KMS-11 (cell line): ENCODE measurements at regions not wholly inside any gene's neighbourhood (a gene's known extent, or its start where the extent isn't known, plus 50 kb on each side); places are given as distances from the start of the nearest gene placed in this dataset.
A peak's percentile ranks its signal among the peaks of the same experiment; 100 is the strongest.

ENCODE experiments used
- H2AFZ ChIP-seq: fragments of 200-600 bp; sonication (generic); 2 replicates; pipeline ENCODE4 v1.6.1; 2016; ENCODE audit warnings: antibody characterized with exemption, mixed run types, low read depth
- H3K27ac ChIP-seq: fragments of 200-600 bp; sonication (generic); 2 replicates; pipeline ENCODE4 v1.6.1; 2016; ENCODE audit warnings: mild to moderate bottlenecking, mixed run types
- H3K27me3 ChIP-seq: fragments of 200-600 bp; sonication (generic); 2 replicates; pipeline ENCODE4 v1.6.1; 2017; ENCODE audit warnings: mild to moderate bottlenecking, low read depth, mixed run types, moderate library complexity; ENCODE audit not compliant: insufficient read depth
- H3K36me3 ChIP-seq: fragments of 200-600 bp; sonication (generic); 2 replicates; pipeline ENCODE4 v1.6.1; 2017; ENCODE audit warnings: mild to moderate bottlenecking, mixed run types; ENCODE audit not compliant: insufficient read depth
- H3K4me1 ChIP-seq: fragments of 200-600 bp; sonication (generic); 2 replicates; pipeline ENCODE4 v1.6.1; 2016; ENCODE audit warnings: mild to moderate bottlenecking, low read depth, mixed run types; ENCODE audit not compliant: poor library complexity, severe bottlenecking
- H3K4me2 ChIP-seq: fragments of 200-600 bp; sonication (generic); 2 replicates; pipeline ENCODE4 v1.7.0; 2016; ENCODE audit warnings: mild to moderate bottlenecking, mixed run types
- H3K4me3 ChIP-seq: fragments of 200-600 bp; sonication (generic); IDR thresholded peaks from 2 replicates; pipeline ENCODE4 v1.6.1; 2017; ENCODE audit warnings: low read depth, low read length, mixed read lengths; ENCODE audit not compliant: insufficient read depth
- H3K79me2 ChIP-seq: fragments of 200-600 bp; sonication (generic); 2 replicates; pipeline ENCODE4 v1.6.1; 2016; ENCODE audit warnings: low read depth, mixed run types; ENCODE audit not compliant: insufficient read depth
- H3K9ac ChIP-seq: fragments of 200-600 bp; sonication (generic); 2 replicates; pipeline ENCODE4 v1.6.1; 2016; ENCODE audit warnings: mild to moderate bottlenecking, mixed run types
- H4K20me1 ChIP-seq: fragments of 200-600 bp; sonication (generic); 2 replicates; pipeline ENCODE4 v1.6.1; 2016; ENCODE audit warnings: mild to moderate bottlenecking, mixed run types; ENCODE audit not compliant: insufficient read depth
- TF ChIP-seq, protein P1 (sequence below): fragments of 200-600 bp; sonication (generic); conservative IDR thresholded peaks from 2 replicates; pipeline ENCODE4 v1.6.1; 2017; ENCODE audit warnings: low read depth, mild to moderate bottlenecking, antibody characterized with exemption, low read length, moderate library complexity, mixed read lengths

DNA sequence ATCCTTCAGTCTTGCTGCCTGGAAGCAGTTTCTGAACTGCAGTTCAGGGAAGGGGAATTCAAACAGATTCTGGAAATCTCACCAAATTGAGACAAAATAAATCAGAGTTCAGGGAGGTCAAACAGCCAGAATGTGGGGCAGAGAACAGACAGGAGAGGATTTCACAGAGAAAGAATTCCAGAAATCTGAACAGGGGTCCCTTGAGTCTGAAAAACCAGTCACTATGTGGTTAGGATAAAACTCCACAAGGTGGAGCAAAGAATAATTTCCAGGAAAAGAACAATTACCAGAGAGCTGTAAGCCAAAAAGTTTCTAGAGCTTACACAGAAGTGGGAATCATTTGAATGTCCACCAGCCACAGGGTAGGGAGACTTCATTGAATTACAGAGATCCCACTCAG, 84.7 kb downstream of the URB2 start:
- TF ChIP-seq, protein P1, sequence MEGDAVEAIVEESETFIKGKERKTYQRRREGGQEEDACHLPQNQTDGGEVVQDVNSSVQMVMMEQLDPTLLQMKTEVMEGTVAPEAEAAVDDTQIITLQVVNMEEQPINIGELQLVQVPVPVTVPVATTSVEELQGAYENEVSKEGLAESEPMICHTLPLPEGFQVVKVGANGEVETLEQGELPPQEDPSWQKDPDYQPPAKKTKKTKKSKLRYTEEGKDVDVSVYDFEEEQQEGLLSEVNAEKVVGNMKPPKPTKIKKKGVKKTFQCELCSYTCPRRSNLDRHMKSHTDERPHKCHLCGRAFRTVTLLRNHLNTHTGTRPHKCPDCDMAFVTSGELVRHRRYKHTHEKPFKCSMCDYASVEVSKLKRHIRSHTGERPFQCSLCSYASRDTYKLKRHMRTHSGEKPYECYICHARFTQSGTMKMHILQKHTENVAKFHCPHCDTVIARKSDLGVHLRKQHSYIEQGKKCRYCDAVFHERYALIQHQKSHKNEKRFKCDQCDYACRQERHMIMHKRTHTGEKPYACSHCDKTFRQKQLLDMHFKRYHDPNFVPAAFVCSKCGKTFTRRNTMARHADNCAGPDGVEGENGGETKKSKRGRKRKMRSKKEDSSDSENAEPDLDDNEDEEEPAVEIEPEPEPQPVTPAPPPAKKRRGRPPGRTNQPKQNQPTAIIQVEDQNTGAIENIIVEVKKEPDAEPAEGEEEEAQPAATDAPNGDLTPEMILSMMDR: no peak
- Histone ChIP-seq H3K27me3 (no peaks in the 10 kb centered on the region), H2AFZ (no peak overlapping the region), H3K79me2 (no peaks in the 10 kb centered on the region), H4K20me1 (no peaks in the 10 kb centered on the region), H3K36me3 (no peaks in the 10 kb centered on the region), H3K9ac (no peak overlapping the region), H3K27ac (no peak overlapping the region), H3K4me1 (no peaks in the 10 kb centered on the region), H3K4me3 (no peak overlapping the region), H3K4me2 (no peak overlapping the region)

GRCh38 chr1:229714306-229714705, 88.3 kb downstream of the URB2 start:
- H3K4me3 ChIP-seq: no peak overlapping the region
- H3K36me3 ChIP-seq: no peaks in the 10 kb centered on the region
- no peak overlapping the region for H3K9ac ChIP-seq
- peaks cover 11% of the 10 kb centered on the region for H3K4me1 ChIP-seq
- TF ChIP-seq, protein P1: no peak
- H3K4me2 ChIP-seq: no peak overlapping the region
- H3K27me3 ChIP-seq: no peaks in the 10 kb centered on the region
- H4K20me1 ChIP-seq: no peaks in the 10 kb centered on the region
- no peaks in the 10 kb centered on the region for H3K79me2 ChIP-seq
- H3K27ac ChIP-seq: no peak overlapping the region
- no peak overlapping the region for H2AFZ ChIP-seq

GRCh38 chr1:229714964-229715603, 89.0 kb downstream of the URB2 start:
- H3K4me3 ChIP-seq: no peak overlapping the region
- H4K20me1 ChIP-seq: no peaks in the 10 kb centered on the region
- H3K27me3 ChIP-seq: no peaks in the 10 kb centered on the region
- H2AFZ ChIP-seq: no peak overlapping the region
- no peak overlapping the region for H3K9ac ChIP-seq
- TF ChIP-seq, protein P1: peak; percentile 76
- no peak overlapping the region for H3K4me2 ChIP-seq
- H3K36me3 ChIP-seq: no peaks in the 10 kb centered on the region
- no peak overlapping the region for H3K27ac ChIP-seq
- H3K79me2 ChIP-seq: no peaks in the 10 kb centered on the region
- peaks cover 11% of the 10 kb centered on the region for H3K4me1 ChIP-seq

GRCh38 chr1:229716069-229716468, 90.0 kb downstream of the URB2 start:
- Histone ChIP-seq H3K27ac (no peak overlapping the region), H4K20me1 (no peaks in the 10 kb centered on the region), H3K9ac (no peak overlapping the region), H3K4me2 (no peak overlapping the region), H2AFZ (no peak overlapping the region), H3K79me2 (no peaks in the 10 kb centered on the region), H3K27me3 (no peaks in the 10 kb centered on the region), H3K4me3 (no peak overlapping the region), H3K36me3 (no peaks in the 10 kb centered on the region), H3K4me1 (peaks cover 11% of the 10 kb centered on the region)
- TF ChIP-seq, protein P1: no peak
